SU-DHL-6 (cell line): ENCODE measurements at regions not wholly inside any gene's neighbourhood (a gene's known extent, or its start where the extent isn't known, plus 50 kb on each side); places are given as distances from the start of the nearest gene placed in this dataset.
A peak's percentile ranks its signal among the peaks of the same experiment; 100 is the strongest.

Experiments used
- H2AFZ ChIP-seq: fragments of 200-600 bp; sonication (generic); 2 replicates; pipeline ENCODE4 v1.6.1; 2014; ENCODE audit warnings: low read depth, mild to moderate bottlenecking, moderate library complexity, mixed read lengths, antibody characterized with exemption, low read length; ENCODE audit not compliant: severe bottlenecking
- H3F3A ChIP-seq: fragments of 200-600 bp; shearing (Covaris generic); 2 replicates; pipeline ENCODE4 v1.6.0; 2016; ENCODE audit warnings: antibody characterized with exemption, mild to moderate bottlenecking; ENCODE audit not compliant: insufficient read depth
- H3K27ac ChIP-seq: fragments of 200-600 bp; sonication (generic); 2 replicates; pipeline ENCODE4 v1.5.1; 2016; ENCODE audit warnings: low read depth, mild to moderate bottlenecking, low read length, moderate library complexity, mixed read lengths
- H3K27me3 ChIP-seq: fragments of 200-600 bp; sonication (generic), shearing (Covaris generic); 2 replicates; pipeline ENCODE4 v1.6.0; 2014; ENCODE audit warnings: mild to moderate bottlenecking, low read length
- H3K36me3 ChIP-seq: fragments of 200-600 bp; sonication (generic); 2 replicates; pipeline ENCODE4 v1.6.1; 2014; ENCODE audit warnings: mild to moderate bottlenecking, low read length, mixed read lengths
- H3K4me2 ChIP-seq: fragments of 300-600, 200-600 bp; shearing (Covaris generic), sonication (generic); 2 replicates; pipeline ENCODE4 v1.6.0; 2014; ENCODE audit warnings: low read length, low read depth, mild to moderate bottlenecking; ENCODE audit not compliant: poor library complexity, severe bottlenecking
- H3K4me3 ChIP-seq: fragments of 200-600 bp; sonication (generic); 2 replicates; pipeline ENCODE4 v1.5.1; 2014; ENCODE audit warnings: antibody characterized with exemption, low read length, mild to moderate bottlenecking, mixed read lengths; ENCODE audit not compliant: insufficient read depth, poor library complexity, severe bottlenecking
- H3K79me2 ChIP-seq: fragments of 200-600 bp; sonication (generic); 2 replicates; pipeline ENCODE4 v1.6.1; 2014; ENCODE audit warnings: mild to moderate bottlenecking, low read length, moderate library complexity; ENCODE audit not compliant: insufficient read depth
- H3K9ac ChIP-seq: fragments of 200-600 bp; sonication (generic); 2 replicates; pipeline ENCODE4 v1.7.0; 2014; ENCODE audit warnings: mild to moderate bottlenecking, low read length
- H3K9me2 ChIP-seq: fragments of 200-600 bp; sonication (generic); replicated peaks from 2 replicates; pipeline ENCODE4 v1.6.1; 2014; ENCODE audit warnings: low read length; ENCODE audit not compliant: insufficient read depth
- H3K9me3 ChIP-seq: fragments of 200-600 bp; sonication (generic); 2 replicates; pipeline ENCODE4 v1.6.1; 2014; ENCODE audit warnings: low read length, mixed read lengths; ENCODE audit not compliant: insufficient read depth
- H4K20me1 ChIP-seq: fragments of 200-600 bp; sonication (generic); 2 replicates; pipeline ENCODE4 v1.6.1; 2014; ENCODE audit warnings: low read depth, mild to moderate bottlenecking, antibody characterized with exemption, low read length, moderate library complexity, mixed read lengths
- EZH2phosphoT487 ChIP-seq: fragments of 200-600 bp; sonication (generic), shearing (Covaris generic); conservative IDR thresholded peaks from 2 replicates; pipeline ENCODE4 v1.6.1; 2018; ENCODE audit warnings: mild to moderate bottlenecking, antibody characterized with exemption, low read length, moderate library complexity, mixed read lengths
- TF ChIP-seq, protein P1 (sequence below): fragments of 200-600 bp; sonication (generic); IDR thresholded peaks from one replicate; pipeline ENCODE4 v1.5.1; 2017; ENCODE audit warnings: antibody characterized with exemption, mild to moderate bottlenecking, low read length, moderate library complexity; ENCODE audit not compliant: insufficient read depth, poor library complexity, severe bottlenecking

GRCh38 chr13:53336441-53337160 lies 308.0 kb downstream of the OLFM4 start:
- Histone ChIP-seq H3K9me2 (no peaks in the 10 kb centered on the region), H3K79me2 (no peaks in the 10 kb centered on the region), H3K27ac (no peak overlapping the region), H3K9ac (no peak overlapping the region), H3K4me3 (no peak overlapping the region), H2AFZ (no peak overlapping the region), H3K9me3 (no peaks in the 10 kb centered on the region), H3K36me3 (no peaks in the 10 kb centered on the region), H3K27me3 (no peaks in the 10 kb centered on the region), H3K4me2 (no peak overlapping the region), H4K20me1 (no peaks in the 10 kb centered on the region), H3F3A (no peaks in the 10 kb centered on the region)
- TF ChIP-seq EZH2phosphoT487, result no peak
- TF ChIP-seq, protein P1, sequence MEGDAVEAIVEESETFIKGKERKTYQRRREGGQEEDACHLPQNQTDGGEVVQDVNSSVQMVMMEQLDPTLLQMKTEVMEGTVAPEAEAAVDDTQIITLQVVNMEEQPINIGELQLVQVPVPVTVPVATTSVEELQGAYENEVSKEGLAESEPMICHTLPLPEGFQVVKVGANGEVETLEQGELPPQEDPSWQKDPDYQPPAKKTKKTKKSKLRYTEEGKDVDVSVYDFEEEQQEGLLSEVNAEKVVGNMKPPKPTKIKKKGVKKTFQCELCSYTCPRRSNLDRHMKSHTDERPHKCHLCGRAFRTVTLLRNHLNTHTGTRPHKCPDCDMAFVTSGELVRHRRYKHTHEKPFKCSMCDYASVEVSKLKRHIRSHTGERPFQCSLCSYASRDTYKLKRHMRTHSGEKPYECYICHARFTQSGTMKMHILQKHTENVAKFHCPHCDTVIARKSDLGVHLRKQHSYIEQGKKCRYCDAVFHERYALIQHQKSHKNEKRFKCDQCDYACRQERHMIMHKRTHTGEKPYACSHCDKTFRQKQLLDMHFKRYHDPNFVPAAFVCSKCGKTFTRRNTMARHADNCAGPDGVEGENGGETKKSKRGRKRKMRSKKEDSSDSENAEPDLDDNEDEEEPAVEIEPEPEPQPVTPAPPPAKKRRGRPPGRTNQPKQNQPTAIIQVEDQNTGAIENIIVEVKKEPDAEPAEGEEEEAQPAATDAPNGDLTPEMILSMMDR, result no peak

GRCh38 chr13:53338760-53339159 lies 310.1 kb downstream of the OLFM4 start:
- Histone ChIP-seq H3K9me3 (no peaks in the 10 kb centered on the region), H3K4me2 (no peak overlapping the region), H4K20me1 (no peaks in the 10 kb centered on the region), H3K27me3 (no peaks in the 10 kb centered on the region), H3K4me3 (no peak overlapping the region), H3K36me3 (no peaks in the 10 kb centered on the region), H3K79me2 (no peaks in the 10 kb centered on the region), H3K27ac (no peak overlapping the region), H3F3A (no peaks in the 10 kb centered on the region), H3K9ac (no peak overlapping the region), H3K9me2 (no peaks in the 10 kb centered on the region), H2AFZ (no peak overlapping the region)
- no peak for TF ChIP-seq EZH2phosphoT487
- TF ChIP-seq, protein P1, result peak; percentile 13

DNA sequence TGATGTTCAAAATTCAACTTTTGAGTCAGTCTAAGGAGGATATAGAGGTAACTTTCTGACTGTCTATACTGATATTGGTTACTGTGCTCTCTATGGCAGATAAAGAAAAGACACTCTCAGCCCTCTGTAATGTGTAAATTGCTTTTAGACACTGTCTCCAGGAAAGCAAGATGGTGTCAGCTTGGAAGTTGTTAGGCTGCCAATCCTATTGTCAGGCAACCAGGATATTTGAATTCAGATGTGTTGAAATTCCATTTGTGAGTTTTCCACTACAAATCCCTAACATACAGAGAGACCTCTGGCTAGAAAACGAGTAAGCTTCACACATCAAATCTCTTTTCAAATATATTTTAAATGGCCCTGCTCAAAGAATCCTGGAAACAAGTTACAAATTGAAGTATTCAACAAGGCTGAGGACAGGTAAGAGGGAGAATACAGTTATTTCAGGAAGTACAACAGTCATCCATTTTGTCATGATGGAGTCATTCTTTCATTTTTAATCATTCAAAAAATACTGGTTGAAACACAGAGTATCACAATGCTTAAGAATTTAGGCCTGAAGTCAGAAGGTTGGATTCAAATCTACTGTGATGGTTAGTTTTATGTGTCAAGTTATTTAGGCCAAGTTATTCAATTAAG lies 312.0 kb downstream of the OLFM4 start:
- no peak for TF ChIP-seq EZH2phosphoT487
- TF ChIP-seq, protein P1, result no peak
- Histone ChIP-seq H3K27me3 (no peaks in the 10 kb centered on the region), H4K20me1 (no peaks in the 10 kb centered on the region), H3K9me2 (no peaks in the 10 kb centered on the region), H3K9ac (no peak overlapping the region), H3K79me2 (no peaks in the 10 kb centered on the region), H3F3A (no peaks in the 10 kb centered on the region), H3K4me3 (no peak overlapping the region), H2AFZ (no peak overlapping the region), H3K27ac (no peak overlapping the region), H3K4me2 (no peak overlapping the region), H3K36me3 (no peaks in the 10 kb centered on the region), H3K9me3 (no peaks in the 10 kb centered on the region)
